Breast epithelium (tissue), 4 donors: ENCODE measurements at regions not wholly inside any gene's neighbourhood (a gene's known extent, or its start where the extent isn't known, plus 50 kb on each side); places are given as distances from the start of the nearest gene placed in this dataset.

Experiments
- DNase-seq, 2 donors: peaks; one replicate each; pipeline ENCODE4 v3.0.0-alpha.2; 2019; ENCODE audit warnings: low spot score in 2 of 2
- H3K27ac ChIP-seq, 2 donors: fragments of 200-600 bp; sonication (generic) in 1 of 2; one replicate each; pipeline ENCODE4 v1.5.1; 2016 to 2019; ENCODE audit warnings: mild to moderate bottlenecking in 1 of 2
- H3K27me3 ChIP-seq, 2 donors: fragments of 200-600 bp; sonication (generic) in 1 of 2; one replicate each; pipeline versions ENCODE4 v1.5.1 to v1.6.0; 2017 to 2019; ENCODE audit warnings: control low read depth in 1 of 2, mild to moderate bottlenecking in 1 of 2
- H3K36me3 ChIP-seq: fragments of 200-600 bp; one replicate; pipeline ENCODE4 v1.5.1; 2019
- H3K4me1 ChIP-seq, 2 donors: fragments of 200-600 bp; sonication (generic); one replicate each; pipeline ENCODE4 v1.5.1; 2016 to 2019; ENCODE audit warnings: control low read depth in 1 of 2
- H3K4me3 ChIP-seq, 3 donors: fragments of 200-600 bp; sonication (generic); 1 replicate in 2 of 3; 2 replicates in 1 of 3; pipeline ENCODE4 v1.5.1; 2016 to 2019; ENCODE audit warnings: mild to moderate bottlenecking in 3 of 3, moderate library complexity in 2 of 3
- H3K9me3 ChIP-seq, 2 donors: fragments of 200-600 bp; sonication (generic) in 1 of 2; one replicate each; pipeline ENCODE4 v1.5.1; 2016 to 2019; ENCODE audit warnings: control low read depth in 1 of 2
- CTCF ChIP-seq, 3 donors: fragments of 450-650 bp; IDR thresholded peaks; one replicate each; pipeline ENCODE4 v1.5.1; 2016 to 2017; ENCODE audit warnings: antibody characterized with exemption in 3 of 3, mild to moderate bottlenecking in 3 of 3, moderate library complexity in 3 of 3
- POLR2A ChIP-seq: fragments of 450-650 bp; IDR thresholded peaks from one replicate; pipeline ENCODE4 v1.6.1; 2016; ENCODE audit warnings: antibody characterized with exemption, mild to moderate bottlenecking, moderate library complexity
- POLR2AphosphoS5 ChIP-seq, 3 donors: sonication (generic); formaldehyde crosslinking; IDR thresholded peaks; one replicate each; pipeline ENCODE4 v1.6.1; 2017; ENCODE audit warnings: antibody characterized with exemption in 3 of 3
- intact Hi-C: fragments of 100-400 bp; cut with DNase I; formaldehyde crosslinking; loops from one replicate; pipeline ENCODE4 v1.15.1; 2023; ENCODE audit warnings: low total_unique reads

- H3K27me3 ChIP-seq: no peaks in the 10 kb centered on the region
- peaks cover 0 to 3% of the 10 kb centered on the region in 2 donors for H3K9me3 ChIP-seq
- no peak overlapping the region for H3K4me3 ChIP-seq
- no peak for DNase-seq
- intact Hi-C loops: no loop called here
- H3K36me3 ChIP-seq: no peaks in the 10 kb centered on the region
- H3K4me1 ChIP-seq: no peaks in the 10 kb centered on the region
- no peak overlapping the region for H3K27ac ChIP-seq
- no peak for TF ChIP-seq POLR2AphosphoS5 (IDR thresholded peaks at IDR 0.05)
- TF ChIP-seq CTCF (IDR thresholded peaks at IDR 0.05): no peak
- TF ChIP-seq POLR2A: no peak
Observed at GRCh38 chr2:9738062-9738461, 105.2 kb upstream of the TAF1B start.

GRCh38 chr2:9738535-9739496 lies 104.5 kb upstream of the TAF1B start:
- peaks cover 0 to 2% of the 10 kb centered on the region in 2 donors for H3K9me3 ChIP-seq
- H3K4me3 ChIP-seq: peak overlapping the region; percentile 31 to 47 (median 43)
- H3K4me1 ChIP-seq: no peaks in the 10 kb centered on the region
- no peak for DNase-seq
- H3K36me3 ChIP-seq: no peaks in the 10 kb centered on the region
- TF ChIP-seq POLR2A: no peak
- TF ChIP-seq CTCF (IDR thresholded peaks at IDR 0.05): no peak
- no peak for TF ChIP-seq POLR2AphosphoS5 (IDR thresholded peaks at IDR 0.05)
- intact Hi-C loops: no loop called here
- H3K27me3 ChIP-seq: no peaks in the 10 kb centered on the region
- peak overlapping the region; percentile 53 to 64 for H3K27ac ChIP-seq

GRCh38 chr2:9739531-9739964 lies 103.7 kb upstream of the TAF1B start:
- peak overlapping the region; percentile 27 to 64 for H3K27ac ChIP-seq

GRCh38 chr2:9740382-9741073 lies 102.7 kb upstream of the TAF1B start:
- no peak for DNase-seq
- TF ChIP-seq CTCF (IDR thresholded peaks at IDR 0.05): no peak
- TF ChIP-seq POLR2A: no peak
- no peak for TF ChIP-seq POLR2AphosphoS5 (IDR thresholded peaks at IDR 0.05)
- Histone ChIP-seq H3K9me3 (no peaks in the 10 kb centered on the region), H3K4me3 (no peak overlapping the region), H3K4me1 (no peaks in the 10 kb centered on the region), H3K27ac (no peak overlapping the region), H3K36me3 (no peaks in the 10 kb centered on the region), H3K27me3 (no peaks in the 10 kb centered on the region)
- intact Hi-C loops: loop anchor here (5.0 kb wide), 1 partner anchor 1062 kb away; no protein-coding TSS in a partner anchor

More at GRCh38 chr2:9739531-9739964, 103.7 kb upstream of the TAF1B start:
- DNase-seq: no peak
- TF ChIP-seq POLR2AphosphoS5 (IDR thresholded peaks at IDR 0.05) (peak in 2 of 3 donors; percentile 23 to 29), POLR2A (no peak)
- intact Hi-C loops: no loop called here
- Histone ChIP-seq H3K9me3 (no peaks in the 10 kb centered on the region), H3K36me3 (no peaks in the 10 kb centered on the region), H3K4me3 (peak overlapping the region; percentile 31 to 47 (median 43)), H3K27me3 (no peaks in the 10 kb centered on the region), H3K4me1 (no peaks in the 10 kb centered on the region)

GRCh38 chr2:9741110-9741509 lies 102.2 kb upstream of the TAF1B start:
- intact Hi-C loops: loop anchor here (5.0 kb wide), 1 partner anchor 1061 kb away; no protein-coding TSS in a partner anchor
- Histone ChIP-seq H3K27ac (no peak overlapping the region), H3K36me3 (no peaks in the 10 kb centered on the region), H3K9me3 (no peaks in the 10 kb centered on the region), H3K4me1 (no peaks in the 10 kb centered on the region), H3K27me3 (no peaks in the 10 kb centered on the region), H3K4me3 (no peak overlapping the region)
- no peak for TF ChIP-seq CTCF (IDR thresholded peaks at IDR 0.05)
- no peak for TF ChIP-seq POLR2AphosphoS5 (IDR thresholded peaks at IDR 0.05)
- no peak for TF ChIP-seq POLR2A
- no peak for DNase-seq
